AG09319 (cell line): ENCODE measurements at regions not wholly inside any gene's neighbourhood (a gene's known extent, or its start where the extent isn't known, plus 50 kb on each side); places are given as distances from the start of the nearest gene placed in this dataset.

Experiments
- DNase-seq: peaks from one replicate; pipeline ENCODE4 v3.0.0-alpha.2; 2010; ENCODE audit warnings: low read depth; ENCODE audit errors: extremely low read depth
- TF ChIP-seq, protein P1 (sequence below): IDR thresholded peaks from 2 replicates; pipeline ENCODE4 v1.5.1; 2011; ENCODE audit warnings: low read depth, mild to moderate bottlenecking, inconsistent platforms, low read length, moderate library complexity

DNA sequence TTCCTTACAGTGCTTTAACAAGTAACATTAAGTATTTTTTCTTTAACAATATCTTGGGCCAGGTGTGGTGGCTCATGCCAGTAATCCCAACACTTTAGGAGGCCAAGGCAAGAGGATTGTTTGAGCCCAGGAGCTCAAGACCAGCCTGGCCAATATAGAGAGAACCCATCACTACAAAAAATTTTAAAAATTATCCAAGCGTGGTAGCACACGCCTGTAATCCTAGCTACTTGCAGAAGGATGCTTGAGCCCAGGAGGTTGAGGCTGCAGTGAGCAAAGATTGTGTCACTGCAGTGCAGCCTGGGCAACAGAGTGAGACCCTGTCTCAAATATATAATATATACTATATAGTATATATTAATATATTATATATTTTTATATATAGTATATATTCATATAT is 162.2 kb downstream of the ZNF674 start:
- no peak for DNase-seq
- TF ChIP-seq, protein P1, sequence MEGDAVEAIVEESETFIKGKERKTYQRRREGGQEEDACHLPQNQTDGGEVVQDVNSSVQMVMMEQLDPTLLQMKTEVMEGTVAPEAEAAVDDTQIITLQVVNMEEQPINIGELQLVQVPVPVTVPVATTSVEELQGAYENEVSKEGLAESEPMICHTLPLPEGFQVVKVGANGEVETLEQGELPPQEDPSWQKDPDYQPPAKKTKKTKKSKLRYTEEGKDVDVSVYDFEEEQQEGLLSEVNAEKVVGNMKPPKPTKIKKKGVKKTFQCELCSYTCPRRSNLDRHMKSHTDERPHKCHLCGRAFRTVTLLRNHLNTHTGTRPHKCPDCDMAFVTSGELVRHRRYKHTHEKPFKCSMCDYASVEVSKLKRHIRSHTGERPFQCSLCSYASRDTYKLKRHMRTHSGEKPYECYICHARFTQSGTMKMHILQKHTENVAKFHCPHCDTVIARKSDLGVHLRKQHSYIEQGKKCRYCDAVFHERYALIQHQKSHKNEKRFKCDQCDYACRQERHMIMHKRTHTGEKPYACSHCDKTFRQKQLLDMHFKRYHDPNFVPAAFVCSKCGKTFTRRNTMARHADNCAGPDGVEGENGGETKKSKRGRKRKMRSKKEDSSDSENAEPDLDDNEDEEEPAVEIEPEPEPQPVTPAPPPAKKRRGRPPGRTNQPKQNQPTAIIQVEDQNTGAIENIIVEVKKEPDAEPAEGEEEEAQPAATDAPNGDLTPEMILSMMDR: no peak

- TF ChIP-seq, protein P1: no peak
- no peak for DNase-seq
Observed at GRCh38 chrX:46382595-46382994, 162.6 kb downstream of the ZNF674 start.

- TF ChIP-seq, protein P1: peak; percentile 41
- no peak for DNase-seq
Observed at GRCh38 chrX:46381630-46382029, 163.6 kb downstream of the ZNF674 start.

DNA sequence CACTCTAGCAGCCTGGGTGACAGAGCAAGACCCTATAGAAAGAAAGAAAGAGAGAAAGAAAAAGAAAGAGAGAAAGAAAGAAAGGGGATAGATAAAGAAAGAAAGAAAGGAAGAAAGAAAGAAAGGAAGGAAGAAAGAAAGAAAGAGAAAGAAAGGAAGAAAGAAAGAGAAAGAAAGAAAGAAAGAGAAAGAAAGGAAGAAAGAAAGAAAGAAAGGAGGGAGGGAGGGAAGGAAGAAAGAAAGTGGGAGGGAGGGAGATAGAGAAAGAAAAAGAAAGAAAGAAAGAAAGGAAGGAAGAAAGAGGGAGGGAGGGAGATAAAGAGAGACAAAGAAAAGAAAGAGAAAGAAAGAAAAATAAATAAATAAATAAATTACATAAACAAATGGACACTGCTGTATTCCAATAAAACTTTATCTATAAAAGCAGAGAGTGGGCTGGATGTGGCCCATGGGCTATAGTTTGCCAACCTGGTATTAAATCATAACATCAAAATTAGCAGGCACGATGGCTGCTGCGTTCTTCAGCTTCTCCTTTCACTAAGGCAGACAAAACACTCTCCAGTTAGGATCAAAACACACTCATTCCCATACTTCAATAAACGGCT is 165.0 kb downstream of the ZNF674 start:
- TF ChIP-seq, protein P1: no peak
- no peak for DNase-seq

DNA sequence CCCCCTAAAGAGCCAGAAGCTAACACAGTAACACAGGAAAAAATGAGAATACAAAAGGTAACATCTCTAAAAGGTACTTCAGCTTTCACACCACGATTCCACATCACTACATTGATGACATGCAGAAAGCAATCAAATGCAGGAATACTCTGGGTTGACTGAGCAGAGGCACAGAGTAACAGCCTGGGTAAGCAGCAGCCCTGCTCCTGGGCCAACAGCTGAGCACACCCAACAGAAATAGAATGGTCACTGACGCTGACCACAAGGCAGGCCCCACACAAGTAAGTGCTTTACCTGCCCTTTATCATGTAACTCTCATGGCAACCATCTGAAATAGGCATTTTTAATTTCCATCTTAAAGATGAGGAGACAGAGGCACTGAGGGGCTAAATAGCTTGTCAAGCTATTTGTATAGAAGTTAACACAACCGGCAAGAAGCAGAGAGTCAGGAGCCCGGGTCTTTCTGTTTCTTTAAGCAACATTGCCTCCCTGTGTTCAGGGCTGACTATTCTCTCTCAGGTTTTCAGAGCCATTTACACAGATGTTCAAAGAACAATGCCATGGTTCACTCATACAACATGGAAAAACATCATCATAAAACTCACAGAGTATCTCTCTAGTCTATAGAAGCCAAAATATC is 168.9 kb downstream of the ZNF674 start:
- TF ChIP-seq, protein P1: peak; percentile 50
- DNase-seq: peak; percentile 35

- no peak for DNase-seq
- TF ChIP-seq, protein P1: no peak
Observed at GRCh38 chrX:46375831-46376230, 169.4 kb downstream of the ZNF674 start.

- no peak for DNase-seq
- TF ChIP-seq, protein P1: no peak
Observed at GRCh38 chrX:46374371-46374770, 170.8 kb downstream of the ZNF674 start.
